ENCODE measurements at regions not wholly inside any gene's neighbourhood (a gene's known extent, or its start where the extent isn't known, plus 50 kb on each side); places are given as distances from the start of the nearest gene placed in this dataset.

- TF ChIP-seq CTCF (IDR thresholded peaks at IDR 0.05) (no peak), POLR2AphosphoS5 (IDR thresholded peaks at IDR 0.05; ENCODE audit: low read depth, low read length) (no peak), REST (IDR thresholded peaks at IDR 0.05; ENCODE audit: insufficient read depth in 1 of 2, low read depth in 2 of 2, low read length in 1 of 2) (no peak), SIN3A (IDR thresholded peaks at IDR 0.05; ENCODE audit: borderline replicate concordance, insufficient read depth, low read depth, low read length) (no peak), TCF7L2 (IDR thresholded peaks at IDR 0.05; ENCODE audit: low read depth, low read length) (no peak)
Observed at GRCh38 chr6:47137073-47137472, 94.9 kb upstream of the ADGRF1 start.
